CD4-positive, alpha-beta T cell treated with Interleukin-10 for 1 hour (primary cell): ENCODE measurements at regions not wholly inside any gene's neighbourhood (a gene's known extent, or its start where the extent isn't known, plus 50 kb on each side); places are given as distances from the start of the nearest gene placed in this dataset.
"Not testable (repeated sequence)": the region's sequence is repeated elsewhere in the genome, so short reads cannot be mapped to it uniquely, and the experiment has no call there.

Source experiments
- DNase-seq: peaks from one replicate; pipeline ENCODE4 v3.0.0-alpha.2; 2020

GRCh38 chr2:180258579-180258978 is 251.5 kb upstream of the CWC22 start:
- DNase-seq = no peak

GRCh38 chr2:180258041-180258537 is 251.0 kb upstream of the CWC22 start:
- DNase-seq = no peak

- no peak for DNase-seq
Measured at GRCh38 chr2:180257247-180257646, 250.2 kb upstream of the CWC22 start.

GRCh38 chr2:180255981-180256380 is 248.9 kb upstream of the CWC22 start:
- no peak for DNase-seq

- DNase-seq = no peak
Measured at GRCh38 chr2:180254872-180255271, 247.8 kb upstream of the CWC22 start.

GRCh38 chr2:180247658-180248057 is 240.6 kb upstream of the CWC22 start:
- DNase-seq = no peak

GRCh38 chr2:180246268-180246667 is 239.2 kb upstream of the CWC22 start:
- no peak for DNase-seq

GRCh38 chr2:180240774-180241173 is 233.7 kb upstream of the CWC22 start:
- DNase-seq = no peak

- no peak for DNase-seq
Measured at GRCh38 chr2:180238729-180239128, 231.6 kb upstream of the CWC22 start.

GRCh38 chr2:180236061-180236460 is 229.0 kb upstream of the CWC22 start:
- DNase-seq = not testable (repeated sequence)

GRCh38 chr2:180235506-180235905 is 228.4 kb upstream of the CWC22 start:
- not testable (repeated sequence) for DNase-seq

- not testable (repeated sequence) for DNase-seq
Measured at GRCh38 chr2:180234991-180235390, 227.9 kb upstream of the CWC22 start.

GRCh38 chr2:180231015-180231414 is 223.9 kb upstream of the CWC22 start:
- no peak for DNase-seq

- no peak for DNase-seq
Measured at GRCh38 chr2:180227461-180227860, 220.4 kb upstream of the CWC22 start.

GRCh38 chr2:180225118-180225517 is 218.0 kb upstream of the CWC22 start:
- DNase-seq = no peak

- no peak for DNase-seq
Measured at GRCh38 chr2:180222644-180223043, 215.5 kb upstream of the CWC22 start.

- no peak for DNase-seq
Measured at GRCh38 chr2:180219491-180219890, 212.4 kb upstream of the CWC22 start.

GRCh38 chr2:180208841-180209240 is 201.7 kb upstream of the CWC22 start:
- DNase-seq = no peak

GRCh38 chr2:180205621-180206235 is 198.6 kb upstream of the CWC22 start:
- DNase-seq = no peak

GRCh38 chr2:180203972-180204371 is 196.9 kb upstream of the CWC22 start:
- no peak for DNase-seq

- DNase-seq = no peak
Measured at GRCh38 chr2:180202467-180202951, 195.4 kb upstream of the CWC22 start.

- no peak for DNase-seq
Measured at GRCh38 chr2:180196419-180196977, 189.4 kb upstream of the CWC22 start.

- no peak for DNase-seq
Measured at GRCh38 chr2:180195847-180196246, 188.8 kb upstream of the CWC22 start.

- no peak for DNase-seq
Measured at GRCh38 chr2:180191432-180192124, 184.5 kb upstream of the CWC22 start.
